HL-60 (cell line): ENCODE measurements at regions not wholly inside any gene's neighbourhood (a gene's known extent, or its start where the extent isn't known, plus 50 kb on each side); places are given as distances from the start of the nearest gene placed in this dataset.

ENCODE experiments used
- DNase-seq, 2 experiments: peaks; one replicate each; pipeline ENCODE4 v3.0.0-alpha.2; 2010 to 2020; ENCODE audit warnings: low read depth in 1 of 2, low spot score in 1 of 2
- H3K27ac ChIP-seq: fragments of 250-450 bp; sonication (Bioruptor Pico); replicated peaks from 2 replicates; pipeline ENCODE4 v1.5.1; 2020; ENCODE audit warnings: mild to moderate bottlenecking, moderate library complexity
- H3K27me3 ChIP-seq: fragments of 250-450 bp; sonication (Bioruptor Pico); 2 replicates; pipeline ENCODE4 v1.5.1; 2021; ENCODE audit warnings: mild to moderate bottlenecking, moderate library complexity; ENCODE audit not compliant: insufficient read depth, poor library complexity, severe bottlenecking
- H3K4me3 ChIP-seq: replicated peaks from 2 replicates; pipeline ENCODE4 v1.5.1; 2011; ENCODE audit warnings: mild to moderate bottlenecking, control low read depth, low read length; ENCODE audit not compliant: insufficient read depth
- CTCF ChIP-seq: IDR thresholded peaks from one replicate; pipeline ENCODE4 v1.5.1; 2011; ENCODE audit warnings: low read length, control low read depth, inconsistent platforms; ENCODE audit not compliant: insufficient read depth
- GABPA ChIP-seq: IDR thresholded peaks from 2 replicates; pipeline ENCODE4 v1.6.1; 2012; ENCODE audit warnings: low read depth
- POLR2AphosphoS5 ChIP-seq: IDR thresholded peaks from 2 replicates; pipeline ENCODE4 v1.6.1; 2012; ENCODE audit warnings: low read depth
- REST ChIP-seq: IDR thresholded peaks from 2 replicates; pipeline ENCODE4 v1.6.1; 2012; ENCODE audit warnings: low read depth; ENCODE audit not compliant: insufficient replicate concordance
- SPI1 ChIP-seq: IDR thresholded peaks from 2 replicates; pipeline ENCODE4 v1.6.1; 2012; ENCODE audit warnings: low read depth, mild to moderate bottlenecking, borderline replicate concordance

GRCh38 chr5:124034083-124034700 lies 522.2 kb downstream of the CSNK1G3 start:
- Histone ChIP-seq H3K27ac (no peak overlapping the region), H3K27me3 (no peaks in the 10 kb centered on the region), H3K4me3 (no peak overlapping the region)
- DNase-seq: no peak
- no peak for TF ChIP-seq CTCF

- no peak overlapping the region for H3K27ac ChIP-seq
- no peaks in the 10 kb centered on the region for H3K27me3 ChIP-seq
- no peak overlapping the region for H3K4me3 ChIP-seq
- TF ChIP-seq CTCF (no peak), GABPA (no peak), SPI1 (no peak), POLR2AphosphoS5 (no peak), REST (no peak)
- DNase-seq: no peak
These were observed 518.1 kb downstream of the CSNK1G3 start for GRCh38 chr5:124030043-124030491.

GRCh38 chr5:124027441-124027840 lies 515.5 kb downstream of the CSNK1G3 start:
- no peak for DNase-seq
- TF ChIP-seq SPI1: no peak
- TF ChIP-seq POLR2AphosphoS5: no peak
- H3K27me3 ChIP-seq: no peaks in the 10 kb centered on the region
- H3K27ac ChIP-seq: no peak overlapping the region
- H3K4me3 ChIP-seq: no peak overlapping the region

GRCh38 chr5:124025306-124025845 lies 513.4 kb downstream of the CSNK1G3 start:
- no peaks in the 10 kb centered on the region for H3K27me3 ChIP-seq
- H3K27ac ChIP-seq: no peak overlapping the region
- TF ChIP-seq CTCF: no peak
- TF ChIP-seq GABPA: no peak
- no peak for TF ChIP-seq REST
- no peak for TF ChIP-seq SPI1
- no peak for TF ChIP-seq POLR2AphosphoS5
- DNase-seq: no peak
- H3K4me3 ChIP-seq: no peak overlapping the region
